ENCODE measurements at regions not wholly inside any gene's neighbourhood (a gene's known extent, or its start where the extent isn't known, plus 50 kb on each side); places are given as distances from the start of the nearest gene placed in this dataset.

- TF ChIP-seq CTCF (IDR thresholded peaks at IDR 0.05; ENCODE audit: insufficient read depth, low read depth, low read length): no peak
- no peak for TF ChIP-seq EZH2 (IDR thresholded peaks at IDR 0.05; ENCODE audit: insufficient read depth, low read length)
These were observed 155.5 kb upstream of the NAV2 start for GRCh38 chr11:19557185-19557584.
